ENCODE measurements at regions not wholly inside any gene's neighbourhood (a gene's known extent, or its start where the extent isn't known, plus 50 kb on each side); places are given as distances from the start of the nearest gene placed in this dataset.

DNA sequence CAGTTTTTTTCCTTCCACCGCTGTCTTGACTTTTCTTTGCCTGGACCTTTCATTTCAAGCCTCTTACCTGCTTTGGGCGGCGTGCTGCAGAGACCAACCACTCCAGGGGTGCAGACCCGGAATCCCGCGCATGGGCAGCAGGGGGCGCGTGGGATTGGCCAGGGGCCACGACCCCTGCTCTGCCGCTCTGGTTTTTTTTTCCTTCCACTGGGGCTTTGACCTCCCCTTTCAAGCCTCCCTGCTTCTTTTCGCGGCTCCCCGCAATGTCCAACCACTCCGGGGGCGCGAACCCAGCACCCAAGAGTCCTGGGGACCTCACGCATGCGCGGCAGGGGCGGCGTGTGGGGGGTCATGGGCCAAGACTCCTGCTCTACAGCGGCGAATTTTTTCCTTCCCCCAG lies 325.1 kb downstream of the ALG10 start:
- TF ChIP-seq CTCF (IDR thresholded peaks at IDR 0.05; ENCODE audit: insufficient read depth, low read depth, low read length, missing control alignments), result no peak
- no peak for DNase-seq (ENCODE audit: low read depth)
- no peak overlapping the region for H3K4me3 ChIP-seq (ENCODE audit: low read length)

- no peak for TF ChIP-seq CTCF (IDR thresholded peaks at IDR 0.05; ENCODE audit: insufficient read depth, low read depth, low read length, missing control alignments)
- no peak for DNase-seq (ENCODE audit: low read depth)
- no peak overlapping the region for H3K4me3 ChIP-seq (ENCODE audit: low read length)
These were observed 325.8 kb downstream of the ALG10 start for GRCh38 chr12:34348064-34348463.

DNA sequence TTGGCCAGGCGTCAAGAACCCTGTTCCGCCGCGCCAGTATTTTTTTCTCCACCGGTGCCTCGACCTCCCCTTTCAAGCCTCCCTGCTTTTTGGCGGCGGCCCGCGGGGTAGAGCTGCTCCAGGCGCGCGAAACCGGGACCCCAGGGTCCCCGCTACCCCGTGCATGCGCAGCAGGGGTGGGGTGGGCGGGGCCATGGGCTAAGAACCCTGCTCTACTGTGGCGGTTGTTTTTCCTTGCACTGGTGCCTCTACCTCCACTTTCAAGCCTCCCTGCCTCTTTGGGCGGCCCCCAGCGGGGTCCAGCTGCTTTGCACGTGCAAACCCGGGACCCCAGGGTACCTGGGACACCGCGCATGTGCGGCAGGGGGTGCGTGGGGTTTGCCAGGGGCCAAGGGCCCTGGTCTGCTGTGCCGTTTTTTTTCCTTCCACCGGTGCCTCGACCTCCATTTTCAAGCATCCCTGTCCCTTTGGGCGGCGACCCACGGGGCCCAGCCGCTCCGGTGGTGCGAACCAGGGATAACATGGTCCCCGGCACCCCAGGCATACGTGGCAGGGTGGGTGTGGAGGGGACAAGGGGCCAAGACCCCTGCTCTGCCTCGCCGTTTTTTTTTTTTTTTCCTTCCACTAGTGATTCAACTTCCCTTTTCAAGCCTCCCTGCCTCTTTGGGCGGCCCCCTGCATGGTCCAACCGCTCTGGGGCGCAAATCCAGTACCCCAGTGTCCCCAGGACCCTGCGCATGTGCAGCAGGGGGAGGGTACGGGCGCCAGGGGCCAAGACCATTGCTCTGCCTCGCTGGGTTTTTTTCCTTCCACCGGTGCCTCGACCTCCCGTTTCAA lies 326.8 kb downstream of the ALG10 start:
- H3K4me3 ChIP-seq (ENCODE audit: low read length), result no peak overlapping the region
- no peak for TF ChIP-seq CTCF (IDR thresholded peaks at IDR 0.05; ENCODE audit: insufficient read depth, low read depth, low read length, missing control alignments)
- no peak for DNase-seq (ENCODE audit: low read depth)

DNA sequence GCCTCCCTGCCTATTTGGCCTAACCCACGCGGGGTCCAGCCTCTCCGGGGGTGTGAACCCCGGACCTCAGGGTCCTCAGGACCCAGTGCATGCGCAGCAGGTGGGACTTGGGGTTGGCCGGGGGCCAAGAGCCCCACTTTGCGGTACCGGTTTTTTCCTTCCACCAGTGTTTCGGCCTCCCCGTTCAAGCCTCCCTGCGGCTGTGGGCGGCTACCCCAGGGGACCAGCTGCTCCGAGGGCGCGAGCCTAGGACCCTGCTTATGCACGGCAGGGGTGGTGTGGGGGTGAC lies 327.3 kb downstream of the ALG10 start:
- no peak overlapping the region for H3K4me3 ChIP-seq (ENCODE audit: low read length)
- TF ChIP-seq CTCF (IDR thresholded peaks at IDR 0.05; ENCODE audit: insufficient read depth, low read depth, low read length, missing control alignments), result no peak
- DNase-seq (ENCODE audit: low read depth), result no peak

GRCh38 chr12:34350092-34351041 lies 328.1 kb downstream of the ALG10 start:
- no peak overlapping the region for H3K4me3 ChIP-seq (ENCODE audit: low read length)
- no peak for TF ChIP-seq CTCF (IDR thresholded peaks at IDR 0.05; ENCODE audit: insufficient read depth, low read depth, low read length, missing control alignments)
- DNase-seq (ENCODE audit: low read depth), result no peak

DNA sequence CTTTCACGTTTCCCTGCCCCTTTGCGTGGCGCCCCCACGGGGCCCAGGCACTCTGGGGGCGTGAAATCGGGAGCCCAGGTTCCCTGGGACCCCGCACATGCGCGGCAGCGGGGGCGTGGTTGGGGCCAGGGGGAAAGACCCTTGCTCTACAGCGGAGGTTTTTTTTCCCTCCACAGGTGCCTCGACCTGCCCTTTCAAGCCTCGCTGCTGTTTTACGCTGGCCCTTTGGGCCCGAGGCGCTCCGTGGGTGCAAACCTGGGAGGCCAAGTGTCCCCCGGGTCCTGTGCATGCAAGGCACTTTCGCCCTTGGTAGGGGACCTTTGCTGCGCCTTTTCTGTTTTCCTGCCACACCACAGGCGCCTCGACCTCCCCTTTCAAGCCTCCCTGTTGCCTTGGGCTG lies 329.8 kb downstream of the ALG10 start:
- TF ChIP-seq CTCF (IDR thresholded peaks at IDR 0.05; ENCODE audit: insufficient read depth, low read depth, low read length, missing control alignments), result no peak
- no peak for DNase-seq (ENCODE audit: low read depth)
- no peak overlapping the region for H3K4me3 ChIP-seq (ENCODE audit: low read length)
